22Rv1 (cell line): ENCODE measurements at regions not wholly inside any gene's neighbourhood (a gene's known extent, or its start where the extent isn't known, plus 50 kb on each side); places are given as distances from the start of the nearest gene placed in this dataset.

Experiments used
- ZFX ChIP-seq: fragments of 450-650 bp; IDR thresholded peaks from 2 replicates; pipeline ENCODE4 v1.6.1; 2017; ENCODE audit warnings: antibody characterized with exemption, borderline replicate concordance
- TF ChIP-seq, protein P1 (sequence below): fragments of 450-650 bp; IDR thresholded peaks from 2 replicates; pipeline ENCODE4 v1.5.1; 2017; ENCODE audit warnings: mild to moderate bottlenecking

DNA sequence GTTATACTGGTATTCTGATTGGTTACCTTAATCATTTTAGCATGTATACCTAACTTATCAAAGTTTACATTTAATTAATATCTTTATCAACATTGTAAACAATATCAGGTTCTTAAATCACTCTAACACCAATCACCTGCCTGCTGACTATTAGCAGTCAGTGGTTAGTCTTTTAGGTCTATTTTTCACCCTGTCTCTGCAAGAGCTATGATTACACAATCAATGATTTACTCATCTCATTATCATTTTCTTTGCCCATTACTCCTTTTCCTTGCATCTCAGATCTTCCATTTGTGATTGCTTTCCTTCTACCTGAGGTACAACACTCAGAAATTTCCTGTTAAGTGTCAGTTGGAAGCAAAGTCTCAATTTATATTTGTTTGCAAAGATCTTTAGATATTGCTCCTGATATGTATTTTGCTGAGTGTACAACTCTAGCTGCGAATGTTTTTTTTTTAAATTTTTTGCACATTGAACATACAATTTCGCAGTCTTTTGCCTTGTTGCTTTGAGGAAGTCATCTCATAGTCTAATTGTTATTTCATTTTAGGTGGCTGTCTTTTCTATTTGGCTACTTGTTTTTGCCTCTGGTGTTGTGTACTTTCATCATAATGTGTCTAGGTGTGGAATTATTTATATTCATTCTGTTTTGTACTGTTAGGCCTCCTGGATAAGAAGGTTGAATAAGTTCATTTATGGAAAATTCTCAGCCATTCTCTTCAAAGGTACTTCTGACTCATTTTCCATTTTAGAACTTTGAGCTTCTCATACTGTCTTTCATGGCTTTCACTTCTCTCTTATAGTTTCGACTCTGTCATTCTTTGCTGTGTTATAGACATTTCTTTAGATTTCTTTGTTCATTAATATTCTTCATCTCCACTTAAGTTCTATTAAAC lies 104.9 kb upstream of the CEP162 start:
- TF ChIP-seq, protein P1, sequence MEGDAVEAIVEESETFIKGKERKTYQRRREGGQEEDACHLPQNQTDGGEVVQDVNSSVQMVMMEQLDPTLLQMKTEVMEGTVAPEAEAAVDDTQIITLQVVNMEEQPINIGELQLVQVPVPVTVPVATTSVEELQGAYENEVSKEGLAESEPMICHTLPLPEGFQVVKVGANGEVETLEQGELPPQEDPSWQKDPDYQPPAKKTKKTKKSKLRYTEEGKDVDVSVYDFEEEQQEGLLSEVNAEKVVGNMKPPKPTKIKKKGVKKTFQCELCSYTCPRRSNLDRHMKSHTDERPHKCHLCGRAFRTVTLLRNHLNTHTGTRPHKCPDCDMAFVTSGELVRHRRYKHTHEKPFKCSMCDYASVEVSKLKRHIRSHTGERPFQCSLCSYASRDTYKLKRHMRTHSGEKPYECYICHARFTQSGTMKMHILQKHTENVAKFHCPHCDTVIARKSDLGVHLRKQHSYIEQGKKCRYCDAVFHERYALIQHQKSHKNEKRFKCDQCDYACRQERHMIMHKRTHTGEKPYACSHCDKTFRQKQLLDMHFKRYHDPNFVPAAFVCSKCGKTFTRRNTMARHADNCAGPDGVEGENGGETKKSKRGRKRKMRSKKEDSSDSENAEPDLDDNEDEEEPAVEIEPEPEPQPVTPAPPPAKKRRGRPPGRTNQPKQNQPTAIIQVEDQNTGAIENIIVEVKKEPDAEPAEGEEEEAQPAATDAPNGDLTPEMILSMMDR = no peak
- no peak for TF ChIP-seq ZFX
